ENCODE measurements at regions not wholly inside any gene's neighbourhood (a gene's known extent, or its start where the extent isn't known, plus 50 kb on each side); places are given as distances from the start of the nearest gene placed in this dataset.

GRCh38 chr1:79682478-79682877 lies 675.9 kb upstream of the ADGRL4 start:
- no peak for ATAC-seq (ENCODE audit: insufficient number of reproducible peaks, low FRiP score, low read depth)
- H3K27ac ChIP-seq = no peak overlapping the region
- peaks cover 5 to 16% of the 10 kb centered on the region in 2 donors for H3K4me1 ChIP-seq (ENCODE audit: control insufficient read depth in 1 of 2, low read depth in 2 of 2)
- TF ChIP-seq CTCF (IDR thresholded peaks at IDR 0.05) = no peak
- no peaks in the 10 kb centered on the region for H3K27me3 ChIP-seq (replicated peaks; ENCODE audit: insufficient read depth)
- H3K36me3 ChIP-seq = no peaks in the 10 kb centered on the region
- DNase-seq (ENCODE audit: low spot score) = no peak
- H3K9me3 ChIP-seq = peaks cover 6% of the 10 kb centered on the region
- H3K4me3 ChIP-seq = no peak overlapping the region

GRCh38 chr1:79681382-79681781 lies 674.9 kb upstream of the ADGRL4 start:
- Histone ChIP-seq H3K27me3 (replicated peaks; ENCODE audit: insufficient read depth) (no peaks in the 10 kb centered on the region), H3K9me3 (peaks cover 6% of the 10 kb centered on the region), H3K36me3 (no peaks in the 10 kb centered on the region), H3K4me1 (ENCODE audit: control insufficient read depth in 1 of 2, low read depth in 2 of 2) (peaks cover 5 to 16% of the 10 kb centered on the region in 2 donors), H3K27ac (no peak overlapping the region), H3K4me3 (no peak overlapping the region)
- no peak for DNase-seq (ENCODE audit: low spot score)
- TF ChIP-seq CTCF (IDR thresholded peaks at IDR 0.05) = no peak
- ATAC-seq (ENCODE audit: insufficient number of reproducible peaks, low FRiP score, low read depth) = no peak

GRCh38 chr1:79679916-79680315 lies 673.4 kb upstream of the ADGRL4 start:
- ATAC-seq (ENCODE audit: insufficient number of reproducible peaks, low FRiP score, low read depth) (no peak), DNase-seq (ENCODE audit: low spot score) (no peak)
- no peak overlapping the region for H3K4me3 ChIP-seq
- H3K9me3 ChIP-seq = peaks cover 6% of the 10 kb centered on the region
- peaks cover 5 to 16% of the 10 kb centered on the region in 2 donors for H3K4me1 ChIP-seq (ENCODE audit: control insufficient read depth in 1 of 2, low read depth in 2 of 2)
- H3K27me3 ChIP-seq (replicated peaks; ENCODE audit: insufficient read depth) = no peaks in the 10 kb centered on the region
- no peaks in the 10 kb centered on the region for H3K36me3 ChIP-seq
- H3K27ac ChIP-seq = peak overlapping the region in 1 of 2 donors; percentile 36
- no peak for TF ChIP-seq CTCF (IDR thresholded peaks at IDR 0.05)

- no peak for TF ChIP-seq CTCF (IDR thresholded peaks at IDR 0.05)
- H3K27ac ChIP-seq = no peak overlapping the region
- no peak overlapping the region for H3K4me3 ChIP-seq
- ATAC-seq (ENCODE audit: insufficient number of reproducible peaks, low FRiP score, low read depth) (no peak), DNase-seq (ENCODE audit: low spot score) (no peak)
- no peaks in the 10 kb centered on the region for H3K36me3 ChIP-seq
- no peaks in the 10 kb centered on the region for H3K4me1 ChIP-seq (ENCODE audit: control insufficient read depth in 1 of 2, low read depth in 2 of 2)
- H3K9me3 ChIP-seq = no peaks in the 10 kb centered on the region
- no peaks in the 10 kb centered on the region for H3K27me3 ChIP-seq (replicated peaks; ENCODE audit: insufficient read depth)
Observed at GRCh38 chr1:79667848-79668696, 661.5 kb upstream of the ADGRL4 start.

GRCh38 chr1:79667166-79667565 lies 660.6 kb upstream of the ADGRL4 start:
- Histone ChIP-seq H3K27me3 (replicated peaks; ENCODE audit: insufficient read depth) (no peaks in the 10 kb centered on the region), H3K4me1 (ENCODE audit: control insufficient read depth in 1 of 2, low read depth in 2 of 2) (no peaks in the 10 kb centered on the region), H3K27ac (no peak overlapping the region), H3K4me3 (no peak overlapping the region), H3K9me3 (no peaks in the 10 kb centered on the region), H3K36me3 (no peaks in the 10 kb centered on the region)
- no peak for DNase-seq (ENCODE audit: low spot score)
- no peak for TF ChIP-seq CTCF (IDR thresholded peaks at IDR 0.05)
- ATAC-seq (ENCODE audit: insufficient number of reproducible peaks, low FRiP score, low read depth) = no peak
